VCaP (cell line): ENCODE measurements at regions not wholly inside any gene's neighbourhood (a gene's known extent, or its start where the extent isn't known, plus 50 kb on each side); places are given as distances from the start of the nearest gene placed in this dataset.
"Not testable (repeated sequence)": the region's sequence is repeated elsewhere in the genome, so short reads cannot be mapped to it uniquely, and the experiment has no call there.

ENCODE experiments used
- H3K27ac ChIP-seq: fragments of 450-650 bp; 2 replicates; pipeline ENCODE4 v1.5.1; 2017
- CTCF ChIP-seq: fragments of 450-650 bp; conservative IDR thresholded peaks from 2 replicates; pipeline ENCODE4 v1.5.1; 2017; ENCODE audit warnings: mild to moderate bottlenecking, moderate library complexity

GRCh38 chrX:66931713-66932112 lies 292.8 kb upstream of the EDA2R start:
- no peak overlapping the region for H3K27ac ChIP-seq
- TF ChIP-seq CTCF, result no peak

- not testable (repeated sequence) for H3K27ac ChIP-seq
These were observed 291.6 kb upstream of the EDA2R start for GRCh38 chrX:66930516-66930915.

GRCh38 chrX:66920296-66920695 lies 281.4 kb upstream of the EDA2R start:
- no peak for TF ChIP-seq CTCF
- no peak overlapping the region for H3K27ac ChIP-seq

- TF ChIP-seq CTCF, result no peak
- H3K27ac ChIP-seq, result peak overlapping the region; percentile 0; the same call in 1 of the 2 replicates
These were observed 280.5 kb upstream of the EDA2R start for GRCh38 chrX:66919280-66919832.

GRCh38 chrX:66918511-66918910 lies 279.6 kb upstream of the EDA2R start:
- H3K27ac ChIP-seq, result peak overlapping the region; percentile 0; the same call in 1 of the 2 replicates
- no peak for TF ChIP-seq CTCF

- no peak overlapping the region for H3K27ac ChIP-seq
- no peak for TF ChIP-seq CTCF
These were observed 277.0 kb upstream of the EDA2R start for GRCh38 chrX:66915893-66916292.

- H3K27ac ChIP-seq, result no peak overlapping the region
- TF ChIP-seq CTCF, result no peak
These were observed 275.2 kb upstream of the EDA2R start for GRCh38 chrX:66914080-66914479.

GRCh38 chrX:66912417-66912816 lies 273.5 kb upstream of the EDA2R start:
- no peak for TF ChIP-seq CTCF
- H3K27ac ChIP-seq, result no peak overlapping the region
